HCT116 (cell line): ENCODE measurements at regions not wholly inside any gene's neighbourhood (a gene's known extent, or its start where the extent isn't known, plus 50 kb on each side); places are given as distances from the start of the nearest gene placed in this dataset.

Experiments used
- CTCF ChIP-seq, 3 experiments: fragments of 200-600 bp in 1 of 3; sonication (generic) in 1 of 3; IDR thresholded peaks in 2 of 3; conservative IDR thresholded peaks in 1 of 3; 2 replicates each; pipeline ENCODE4 v1.5.1; 2012 to 2017; ENCODE audit warnings: low read depth in 2 of 3, low read length in 2 of 3, antibody characterized with exemption in 1 of 3, borderline replicate concordance in 1 of 3, control low read depth in 1 of 3, mild to moderate bottlenecking in 1 of 3, mixed read lengths in 1 of 3, mixed run types in 1 of 3, moderate library complexity in 1 of 3; ENCODE audit not compliant: insufficient read depth in 1 of 3
- EZH2 ChIP-seq: fragments of 200-600 bp; sonication (generic); IDR thresholded peaks from 2 replicates; pipeline ENCODE4 v1.6.1; 2017; ENCODE audit warnings: antibody characterized with exemption, mixed run types
- POLR2A ChIP-seq: IDR thresholded peaks from 2 replicates; pipeline ENCODE4 v1.7.0; 2011; ENCODE audit warnings: borderline replicate concordance; ENCODE audit not compliant: insufficient read depth, insufficient read length; ENCODE audit errors: extremely low read depth
- RAD21 ChIP-seq: IDR thresholded peaks from 2 replicates; pipeline ENCODE4 v1.6.1; 2012; ENCODE audit warnings: low read depth, mild to moderate bottlenecking
- SIN3A ChIP-seq: IDR thresholded peaks from 2 replicates; pipeline ENCODE4 v1.6.1; 2012; ENCODE audit warnings: low read depth
- SRF ChIP-seq: IDR thresholded peaks from 2 replicates; pipeline ENCODE4 v1.6.1; 2012; ENCODE audit warnings: low read depth
- TCF7L2 ChIP-seq: IDR thresholded peaks from 2 replicates; pipeline ENCODE4 v1.7.0; 2011; ENCODE audit warnings: borderline replicate concordance, inconsistent platforms; ENCODE audit not compliant: insufficient read depth, insufficient read length; ENCODE audit errors: extremely low read depth
- TF ChIP-seq, protein P1 (sequence below): IDR thresholded peaks from 2 replicates; pipeline ENCODE4 v1.6.1; 2012
- TF ChIP-seq, protein P2 (sequence below): IDR thresholded peaks from 2 replicates; pipeline ENCODE4 v1.6.1; 2012; ENCODE audit warnings: low read depth
- TF ChIP-seq, protein P3 (sequence below): IDR thresholded peaks from 2 replicates; pipeline ENCODE4 v1.6.1; 2012

GRCh38 chr18:4543711-4544110 is 88.6 kb upstream of the DLGAP1 start:
- TF ChIP-seq POLR2A (no peak), CTCF (IDR thresholded peaks at IDR 0.05 in 2 of 3, conservative IDR thresholded peaks at IDR 0.05 in 1 of 3; ENCODE audit: borderline replicate concordance in 1 of 3, insufficient read depth in 1 of 3, low read depth in 2 of 3, low read length in 2 of 3) (no peak), SRF (no peak), EZH2 (no peak), RAD21 (no peak), SIN3A (no peak), TCF7L2 (no peak)
- TF ChIP-seq, protein P1, sequence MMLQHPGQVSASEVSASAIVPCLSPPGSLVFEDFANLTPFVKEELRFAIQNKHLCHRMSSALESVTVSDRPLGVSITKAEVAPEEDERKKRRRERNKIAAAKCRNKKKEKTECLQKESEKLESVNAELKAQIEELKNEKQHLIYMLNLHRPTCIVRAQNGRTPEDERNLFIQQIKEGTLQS: no peak
- TF ChIP-seq, protein P2, sequence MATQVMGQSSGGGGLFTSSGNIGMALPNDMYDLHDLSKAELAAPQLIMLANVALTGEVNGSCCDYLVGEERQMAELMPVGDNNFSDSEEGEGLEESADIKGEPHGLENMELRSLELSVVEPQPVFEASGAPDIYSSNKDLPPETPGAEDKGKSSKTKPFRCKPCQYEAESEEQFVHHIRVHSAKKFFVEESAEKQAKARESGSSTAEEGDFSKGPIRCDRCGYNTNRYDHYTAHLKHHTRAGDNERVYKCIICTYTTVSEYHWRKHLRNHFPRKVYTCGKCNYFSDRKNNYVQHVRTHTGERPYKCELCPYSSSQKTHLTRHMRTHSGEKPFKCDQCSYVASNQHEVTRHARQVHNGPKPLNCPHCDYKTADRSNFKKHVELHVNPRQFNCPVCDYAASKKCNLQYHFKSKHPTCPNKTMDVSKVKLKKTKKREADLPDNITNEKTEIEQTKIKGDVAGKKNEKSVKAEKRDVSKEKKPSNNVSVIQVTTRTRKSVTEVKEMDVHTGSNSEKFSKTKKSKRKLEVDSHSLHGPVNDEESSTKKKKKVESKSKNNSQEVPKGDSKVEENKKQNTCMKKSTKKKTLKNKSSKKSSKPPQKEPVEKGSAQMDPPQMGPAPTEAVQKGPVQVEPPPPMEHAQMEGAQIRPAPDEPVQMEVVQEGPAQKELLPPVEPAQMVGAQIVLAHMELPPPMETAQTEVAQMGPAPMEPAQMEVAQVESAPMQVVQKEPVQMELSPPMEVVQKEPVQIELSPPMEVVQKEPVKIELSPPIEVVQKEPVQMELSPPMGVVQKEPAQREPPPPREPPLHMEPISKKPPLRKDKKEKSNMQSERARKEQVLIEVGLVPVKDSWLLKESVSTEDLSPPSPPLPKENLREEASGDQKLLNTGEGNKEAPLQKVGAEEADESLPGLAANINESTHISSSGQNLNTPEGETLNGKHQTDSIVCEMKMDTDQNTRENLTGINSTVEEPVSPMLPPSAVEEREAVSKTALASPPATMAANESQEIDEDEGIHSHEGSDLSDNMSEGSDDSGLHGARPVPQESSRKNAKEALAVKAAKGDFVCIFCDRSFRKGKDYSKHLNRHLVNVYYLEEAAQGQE: no peak
- TF ChIP-seq, protein P3, sequence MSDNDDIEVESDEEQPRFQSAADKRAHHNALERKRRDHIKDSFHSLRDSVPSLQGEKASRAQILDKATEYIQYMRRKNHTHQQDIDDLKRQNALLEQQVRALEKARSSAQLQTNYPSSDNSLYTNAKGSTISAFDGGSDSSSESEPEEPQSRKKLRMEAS: no peak
